ENCODE measurements at regions not wholly inside any gene's neighbourhood (a gene's known extent, or its start where the extent isn't known, plus 50 kb on each side); places are given as distances from the start of the nearest gene placed in this dataset.
A peak's percentile ranks its signal among the peaks of the same experiment; 100 is the strongest.
"Not testable (repeated sequence)": the region's sequence is repeated elsewhere in the genome, so short reads cannot be mapped to it uniquely, and the experiment has no call there.

DNA sequence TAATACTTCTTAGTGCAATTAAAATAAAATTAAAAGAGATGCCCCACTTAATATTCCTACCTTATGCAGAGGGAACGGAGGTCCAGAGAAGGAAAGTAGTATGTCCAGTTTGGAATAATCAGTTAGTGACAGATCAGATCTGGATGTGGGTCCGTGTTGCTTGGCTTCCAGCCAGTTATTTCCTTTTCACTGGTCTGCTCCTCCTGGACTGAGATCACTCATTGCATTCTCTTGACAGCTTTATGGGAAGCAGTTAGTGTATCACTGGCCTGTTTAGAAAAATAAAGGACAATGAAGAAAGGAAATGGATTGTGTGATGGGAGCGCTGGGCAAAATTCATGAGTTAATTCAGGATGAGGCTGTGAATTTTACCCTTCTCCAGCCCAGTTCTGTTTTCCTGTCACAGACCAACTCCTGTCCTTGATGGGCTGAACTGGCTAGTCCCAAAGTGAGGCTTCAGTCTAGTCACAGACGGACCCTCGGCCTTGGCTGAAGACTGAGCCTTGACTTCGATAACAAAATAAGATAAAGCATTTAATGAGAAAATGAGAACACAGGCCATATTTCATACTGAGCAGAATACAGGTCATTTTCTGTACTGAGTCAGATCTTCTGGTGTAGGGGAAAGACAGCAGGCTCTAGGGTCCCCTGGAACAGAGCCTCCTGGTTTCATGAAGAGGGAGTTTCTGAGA is 85.2 kb upstream of the TRABD2B start:
- DNase-seq: no peak

DNA sequence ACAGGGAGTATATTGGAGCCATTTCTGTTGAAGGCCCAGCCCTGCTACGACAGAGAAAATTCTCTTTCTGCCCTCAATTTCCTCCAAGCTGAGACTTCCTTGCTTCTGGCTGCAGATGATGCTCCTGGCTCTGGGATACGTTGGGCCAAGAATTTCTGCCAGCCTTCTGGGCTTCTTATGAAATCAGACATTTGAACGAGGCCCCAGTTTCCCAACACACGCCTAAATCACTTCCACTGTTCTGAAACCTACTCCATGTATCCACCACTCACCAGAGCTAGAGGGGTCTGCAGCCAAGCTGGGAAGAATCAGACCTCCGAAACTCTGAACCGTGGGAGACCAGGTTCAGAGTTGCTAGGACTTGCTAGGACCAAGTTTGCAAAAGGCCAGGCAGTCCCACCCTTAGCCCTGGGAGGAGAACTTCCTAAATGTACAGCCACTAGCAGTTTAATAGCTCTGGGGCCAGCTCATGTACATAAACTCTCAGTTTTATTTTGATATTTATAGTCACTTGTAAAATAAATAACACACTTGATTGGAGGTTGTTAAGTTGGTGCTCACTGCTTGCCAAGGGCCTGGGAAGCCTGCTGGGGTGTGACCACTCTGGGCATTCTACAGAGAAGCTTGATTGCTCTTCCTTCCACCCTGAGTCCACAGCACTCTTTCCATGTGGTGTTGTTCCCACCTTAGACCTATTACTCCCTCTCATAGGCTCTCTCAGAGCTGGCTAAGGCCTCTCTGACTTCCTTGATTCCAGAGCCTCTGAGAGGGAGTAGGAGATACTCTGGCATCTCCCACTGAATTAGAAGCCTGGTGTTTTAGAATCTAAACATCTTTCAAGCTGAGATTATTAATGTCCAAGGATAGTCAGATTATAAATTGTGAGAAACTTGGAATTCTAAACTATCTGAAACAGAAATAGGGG is 83.4 kb upstream of the TRABD2B start:
- no peak for DNase-seq

DNA sequence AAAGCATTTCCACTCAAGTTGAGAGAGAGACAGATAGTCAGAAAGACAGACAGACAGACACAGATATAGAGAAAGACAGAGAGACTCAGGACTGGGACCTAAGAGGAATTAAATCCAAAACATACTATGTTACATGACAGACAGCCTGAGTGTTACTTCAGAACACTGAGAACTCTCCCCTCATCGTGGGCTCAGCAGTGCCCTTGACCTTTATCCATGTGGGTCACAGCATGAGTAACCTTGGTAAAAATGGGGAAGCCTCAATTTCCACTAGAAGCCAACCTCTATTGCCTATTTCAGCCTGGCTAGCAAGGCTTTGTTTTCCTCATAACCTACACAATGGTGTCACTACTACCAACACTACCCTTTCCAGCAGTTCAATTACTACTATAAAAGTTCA is 81.9 kb upstream of the TRABD2B start:
- no peak for DNase-seq

DNA sequence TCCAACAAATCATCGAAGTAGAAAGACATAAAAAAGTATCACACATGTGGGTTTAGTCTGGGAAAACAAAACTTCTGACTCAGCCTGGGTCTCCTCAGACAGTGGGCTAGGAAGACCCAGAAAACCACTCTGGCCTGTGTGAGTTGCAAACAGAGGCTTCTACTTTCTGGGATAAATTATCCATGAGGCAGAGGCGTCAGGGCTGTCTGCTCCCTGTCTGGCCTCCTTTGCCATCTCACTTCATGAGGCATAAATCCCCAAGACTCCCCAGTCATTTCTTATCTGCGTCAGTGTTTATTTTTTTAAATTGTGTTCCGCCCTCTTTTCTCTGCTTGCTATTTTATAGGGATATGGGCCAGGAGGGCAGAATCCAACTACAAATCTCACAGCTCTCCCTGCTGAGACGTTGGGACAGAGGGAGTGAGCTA is 80.6 kb upstream of the TRABD2B start:
- DNase-seq: no peak

DNA sequence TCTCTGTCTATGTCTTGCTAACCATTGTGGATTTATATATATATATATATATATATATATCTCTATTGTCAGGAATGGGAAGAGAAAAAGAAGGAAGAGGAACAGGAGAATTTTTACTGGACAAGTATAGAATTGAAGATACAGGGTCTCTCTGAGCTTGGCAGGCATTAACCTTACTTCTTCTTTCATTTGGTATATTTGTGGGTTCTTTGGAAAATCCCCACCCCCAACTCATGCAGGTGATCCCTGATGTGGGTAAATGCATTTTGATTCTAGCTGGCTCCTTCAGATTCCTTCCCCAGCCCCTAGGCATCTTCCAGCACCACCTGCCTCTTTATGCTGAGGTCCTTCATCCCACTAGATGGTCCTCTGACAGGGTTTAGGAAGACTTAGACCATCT is 78.8 kb upstream of the TRABD2B start:
- no peak for DNase-seq

DNA sequence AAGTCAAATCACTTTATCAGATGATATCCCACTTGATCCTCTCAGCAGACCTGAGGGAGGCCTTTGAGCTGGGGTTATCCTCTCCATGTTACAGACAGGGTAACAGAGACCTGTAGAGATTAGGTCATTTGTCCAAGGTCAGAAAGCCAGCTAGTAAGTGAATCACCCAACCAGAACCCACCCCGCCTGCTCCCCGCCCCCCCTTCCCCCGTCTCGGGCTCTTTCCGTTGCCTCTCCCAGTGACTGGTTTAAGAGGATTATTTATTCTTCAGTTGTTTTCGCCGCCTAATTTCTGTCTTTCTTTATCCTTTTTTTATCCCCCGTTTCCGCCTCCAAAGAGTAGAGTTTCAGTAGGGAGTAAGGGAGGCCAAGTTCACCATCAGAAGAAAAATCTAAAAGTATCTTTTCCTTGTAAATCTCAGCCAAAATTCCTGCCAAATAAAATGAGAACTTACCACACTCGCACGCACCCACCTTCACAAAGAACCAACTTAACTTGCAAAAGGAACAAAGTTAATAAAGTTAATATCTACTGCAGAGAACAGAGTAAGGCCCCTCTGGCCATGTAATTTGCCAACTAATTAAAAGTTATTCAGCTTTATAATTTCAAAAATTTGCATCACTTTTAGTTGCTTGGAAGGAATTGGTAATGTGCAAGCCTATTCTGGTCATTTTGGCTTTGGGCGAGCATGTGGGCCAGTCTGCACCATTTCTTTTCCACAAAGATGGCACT is 76.8 kb upstream of the TRABD2B start:
- DNase-seq: no peak

DNA sequence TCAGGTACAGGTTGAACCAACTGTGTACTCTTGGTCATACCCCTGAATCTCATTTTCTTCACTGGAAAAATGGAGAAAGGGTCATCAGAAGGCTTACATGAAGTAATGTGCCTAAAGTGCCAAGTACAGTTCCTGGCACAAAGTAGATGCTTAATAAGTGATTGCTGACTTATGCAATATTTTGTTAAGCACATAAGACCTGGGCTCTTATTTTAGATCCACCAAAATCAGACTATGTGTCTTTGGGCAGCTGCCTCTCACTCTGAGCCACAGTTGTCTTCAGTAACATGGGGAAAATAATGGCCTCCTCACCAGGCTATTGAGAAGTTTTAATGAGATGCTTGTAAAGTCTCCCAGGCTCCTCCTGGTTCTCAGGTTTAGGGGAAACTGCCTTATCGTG is 74.3 kb upstream of the TRABD2B start:
- no peak for DNase-seq

DNA sequence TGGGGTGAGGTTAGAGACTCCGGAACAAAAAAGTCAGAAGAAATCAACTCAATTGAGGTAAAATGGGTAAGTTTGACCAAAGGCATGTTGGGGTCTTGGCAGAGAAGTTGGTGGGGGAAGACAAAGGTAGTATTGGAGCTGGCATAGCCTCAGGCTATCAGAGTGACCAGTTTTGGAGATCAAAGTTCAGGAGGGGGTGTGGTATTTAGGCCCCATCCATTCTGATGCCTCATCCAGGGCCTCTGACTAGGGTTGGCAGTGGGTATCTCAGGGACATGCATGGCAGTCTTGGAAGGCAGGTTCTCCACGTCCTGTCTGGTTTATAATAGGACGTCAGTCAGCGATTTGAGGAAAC is 73.2 kb upstream of the TRABD2B start:
- DNase-seq: no peak

DNA sequence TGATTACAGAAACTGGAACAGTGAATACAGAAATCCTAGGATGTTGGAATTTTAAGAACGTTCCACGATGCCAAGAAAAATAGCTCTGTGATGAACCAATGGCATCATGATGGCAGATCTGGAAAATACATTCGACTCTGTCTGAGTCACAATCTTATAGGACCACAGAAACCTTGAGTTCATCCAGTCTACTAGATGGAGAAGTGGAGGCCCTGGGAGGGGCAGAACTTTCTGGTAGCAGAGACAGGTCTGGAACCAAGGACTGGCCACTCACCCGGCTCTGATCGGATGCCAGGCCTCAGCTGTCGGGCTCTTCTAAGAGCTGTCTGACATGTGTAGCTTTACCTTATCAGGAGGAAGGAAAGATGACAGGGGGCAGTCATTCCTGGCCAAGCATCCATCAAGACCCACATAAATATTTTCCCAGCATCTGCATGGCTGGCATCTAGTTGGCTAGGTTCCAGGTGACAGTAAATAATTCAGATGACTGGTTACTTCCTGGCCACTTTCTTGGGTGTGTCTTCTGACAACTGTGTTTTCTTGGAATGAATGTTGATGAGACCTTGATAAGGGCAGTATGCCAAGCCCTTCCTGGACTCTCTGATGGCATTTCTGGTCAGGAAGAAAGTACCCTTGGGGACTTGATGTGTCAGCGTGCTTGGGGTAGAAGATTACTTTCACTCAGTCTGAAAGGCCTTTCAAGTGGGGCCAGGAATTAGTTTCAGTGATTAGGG is 72.6 kb upstream of the TRABD2B start:
- DNase-seq: no peak

DNA sequence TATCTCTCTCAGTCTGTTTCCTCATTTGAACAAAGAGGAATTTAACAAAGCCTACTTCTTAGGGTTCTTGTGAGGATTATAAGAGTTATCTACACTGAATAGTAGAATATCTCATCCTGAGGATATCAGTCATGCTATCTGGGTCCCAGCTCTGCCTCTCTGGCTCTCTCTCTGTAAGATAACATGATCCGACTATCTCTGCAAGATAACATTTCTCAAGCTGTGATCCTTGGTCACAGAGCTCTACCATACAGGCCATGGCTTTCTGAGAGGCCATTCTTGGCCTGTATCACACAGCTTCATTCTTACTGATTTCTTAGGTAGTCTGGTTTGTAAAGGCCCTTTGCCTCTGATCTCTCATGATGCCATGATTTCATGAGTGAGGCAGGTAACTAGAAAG is 71.0 kb upstream of the TRABD2B start:
- DNase-seq: no peak

DNA sequence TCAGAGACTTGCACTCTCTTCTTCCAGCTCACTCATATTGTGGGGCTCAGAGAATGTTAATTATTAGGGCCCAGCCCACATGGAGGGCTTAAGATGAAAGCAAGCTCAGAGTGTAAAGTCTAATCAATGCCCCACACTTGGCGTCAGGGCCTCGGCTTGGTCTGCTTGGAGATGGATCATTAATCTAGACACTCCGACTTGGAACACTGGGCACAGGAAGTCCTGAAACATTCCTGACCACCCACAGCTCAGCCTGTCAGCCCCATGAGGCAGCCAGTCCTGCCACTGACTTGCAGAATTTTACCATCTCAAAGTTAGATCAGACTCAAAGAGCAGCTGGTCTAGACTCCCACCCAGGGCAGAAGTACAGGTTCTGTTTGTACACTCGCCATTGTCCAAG is 69.8 kb upstream of the TRABD2B start:
- no peak for DNase-seq

DNA sequence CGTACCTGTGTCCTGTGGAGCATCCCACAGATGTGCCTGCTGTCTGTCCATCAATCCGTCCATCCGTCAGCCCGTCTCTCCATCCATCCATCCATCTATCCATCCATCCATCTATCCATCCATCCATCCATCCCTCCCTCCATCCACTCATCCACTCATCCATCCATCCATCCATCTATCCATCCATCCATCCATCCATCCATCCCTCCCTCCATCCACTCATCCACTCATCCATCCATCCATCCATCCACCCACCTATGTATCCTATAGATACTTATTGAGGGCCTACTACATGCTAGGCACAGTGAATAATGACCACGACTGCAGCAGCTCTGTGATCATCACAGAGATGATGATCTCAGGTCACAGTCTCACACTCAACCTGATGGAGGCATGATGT is 67.5 kb upstream of the TRABD2B start:
- DNase-seq: not testable (repeated sequence)

DNA sequence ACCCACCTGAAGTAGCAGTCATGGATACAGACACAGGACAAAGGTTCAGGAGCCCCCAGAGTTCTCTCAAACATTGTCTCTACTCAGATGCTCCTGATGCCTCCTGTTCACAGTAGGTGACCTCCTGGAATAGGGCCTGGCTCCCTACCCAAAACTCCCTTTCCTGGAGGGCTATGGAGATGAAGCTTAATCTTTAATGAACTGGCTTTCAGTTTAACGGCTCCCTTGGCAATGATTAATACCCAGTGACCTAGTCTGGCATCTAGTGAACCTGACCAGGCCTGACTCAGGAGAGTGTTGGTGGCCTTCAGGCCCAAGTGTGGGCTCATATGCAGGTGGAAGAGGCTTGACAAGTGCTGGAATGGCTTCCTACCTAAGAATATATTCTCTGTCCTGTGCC is 65.2 kb upstream of the TRABD2B start:
- DNase-seq: no peak

DNA sequence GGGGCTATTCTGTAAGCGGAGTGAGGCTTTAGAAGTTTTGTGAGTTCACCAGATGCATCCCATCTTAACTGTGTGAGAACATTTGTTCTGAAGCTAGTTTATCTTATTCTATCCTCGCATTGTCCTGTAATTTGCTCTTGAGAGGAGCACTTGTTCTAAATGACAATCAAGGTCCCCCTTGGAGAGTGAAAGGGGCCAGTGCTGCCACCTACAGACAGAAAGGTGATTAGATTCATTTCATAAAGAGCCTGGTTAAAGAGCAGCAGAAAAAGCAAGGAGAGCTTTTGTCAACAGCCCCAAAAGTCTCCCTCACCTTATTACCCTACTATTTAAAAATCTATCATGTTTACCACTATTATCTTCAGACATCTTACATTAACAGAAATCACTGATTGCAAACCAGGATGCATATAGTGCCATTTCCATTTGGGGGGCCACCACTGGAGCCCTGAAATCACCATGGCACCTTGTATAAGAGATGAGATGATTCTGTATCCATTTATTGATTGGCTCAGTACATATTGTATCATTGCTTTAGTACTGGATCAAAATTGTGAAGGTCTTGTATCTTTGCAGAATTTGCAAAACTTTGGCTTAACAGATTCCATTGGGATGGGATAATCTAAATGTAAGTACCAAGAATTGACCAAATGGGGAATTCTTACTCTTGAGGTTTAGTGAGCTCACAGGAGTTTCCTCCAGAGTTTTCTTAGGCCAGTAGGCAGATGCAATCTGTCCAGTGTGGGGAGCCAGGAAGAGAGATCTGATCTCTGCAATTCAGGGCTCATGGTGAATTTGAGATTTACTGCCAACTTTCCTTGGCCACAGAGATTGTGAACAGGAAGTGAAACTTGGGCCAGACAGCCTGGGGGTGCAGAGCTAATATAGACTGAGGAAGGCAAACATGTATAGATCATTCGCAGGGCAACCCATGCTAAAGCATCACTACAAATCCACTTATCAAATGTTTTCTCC is 64.3 kb upstream of the TRABD2B start:
- peak; percentile 49 for DNase-seq

DNA sequence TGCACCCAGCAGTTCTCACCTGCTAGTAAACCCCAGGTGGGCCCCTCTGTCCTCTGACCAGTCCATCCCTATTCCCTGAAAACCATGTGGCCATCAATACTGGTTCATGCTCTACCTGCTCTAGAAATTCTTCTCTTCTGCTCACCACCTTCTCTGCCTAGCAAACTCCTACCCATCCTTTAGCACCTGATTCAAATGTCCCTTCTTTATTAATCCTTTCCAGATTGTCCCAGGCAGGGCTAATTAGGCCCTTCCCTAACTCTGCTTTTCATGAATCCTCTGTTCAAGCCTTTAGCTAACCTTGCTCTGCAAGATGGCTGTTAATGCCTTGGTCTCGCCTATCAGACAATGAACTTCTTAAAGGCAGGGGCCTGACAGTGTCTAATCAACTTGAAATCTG is 62.1 kb upstream of the TRABD2B start:
- DNase-seq: no peak

DNA sequence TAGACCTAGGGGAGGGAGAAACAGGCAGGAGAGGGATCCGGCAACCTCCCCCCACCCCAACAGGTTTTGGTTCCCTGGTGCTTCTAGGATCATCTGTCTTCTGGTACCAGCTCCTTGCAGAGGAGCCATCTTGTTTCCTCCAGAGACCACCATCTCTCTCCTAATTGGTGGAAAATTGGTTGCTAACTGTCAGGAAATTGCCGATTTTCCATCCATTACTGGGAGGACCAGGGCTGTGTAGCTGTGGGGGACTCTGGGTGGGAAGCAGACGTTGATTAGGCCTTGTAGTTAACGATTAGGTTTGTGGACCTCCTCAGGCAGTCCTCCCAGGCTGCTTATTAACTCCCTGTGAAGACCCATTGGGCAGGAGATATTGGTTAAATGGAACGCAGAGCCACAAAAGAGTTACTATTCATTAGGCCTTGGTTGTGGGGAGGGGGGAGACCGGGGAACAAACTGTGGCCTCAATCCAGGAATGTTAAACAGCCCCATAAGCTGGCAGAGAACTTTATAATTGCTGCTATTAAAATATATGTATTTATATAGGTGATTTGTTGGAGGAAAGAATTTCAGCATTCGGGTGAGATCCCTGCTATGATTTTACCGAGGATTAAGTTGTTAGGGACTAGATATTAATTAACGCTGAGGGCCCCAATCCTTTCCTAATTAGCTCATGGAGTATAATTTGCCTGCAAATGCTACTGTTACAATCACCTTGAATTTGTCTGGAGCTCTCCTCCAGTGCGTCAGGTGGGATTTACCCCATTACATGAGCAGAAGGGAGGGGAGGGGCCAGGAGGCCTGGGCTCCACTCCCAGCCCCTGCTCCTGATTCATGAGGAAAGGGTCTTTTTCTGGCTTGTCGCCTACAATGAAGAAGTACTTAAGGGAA is 61.2 kb upstream of the TRABD2B start:
- DNase-seq: no peak

DNA sequence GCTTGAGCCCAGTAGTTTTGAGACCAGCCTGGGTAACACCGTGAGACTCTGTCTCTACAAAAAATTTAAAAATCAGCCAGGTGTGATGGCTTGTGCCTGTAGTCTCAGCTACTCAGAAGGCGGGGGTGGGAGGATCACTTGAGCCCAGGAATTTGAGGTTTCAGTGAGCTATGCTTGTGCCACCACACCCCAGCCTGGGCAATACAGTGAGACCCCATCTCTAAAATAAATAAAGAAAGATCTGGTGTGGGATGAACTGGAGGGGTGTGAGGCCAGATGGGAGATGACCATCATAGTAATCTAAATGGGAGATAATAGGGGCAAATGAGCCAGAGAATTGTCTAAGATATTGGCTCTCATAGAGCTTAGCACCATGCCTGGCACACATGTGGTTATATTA is 60.1 kb upstream of the TRABD2B start:
- no peak for DNase-seq

DNA sequence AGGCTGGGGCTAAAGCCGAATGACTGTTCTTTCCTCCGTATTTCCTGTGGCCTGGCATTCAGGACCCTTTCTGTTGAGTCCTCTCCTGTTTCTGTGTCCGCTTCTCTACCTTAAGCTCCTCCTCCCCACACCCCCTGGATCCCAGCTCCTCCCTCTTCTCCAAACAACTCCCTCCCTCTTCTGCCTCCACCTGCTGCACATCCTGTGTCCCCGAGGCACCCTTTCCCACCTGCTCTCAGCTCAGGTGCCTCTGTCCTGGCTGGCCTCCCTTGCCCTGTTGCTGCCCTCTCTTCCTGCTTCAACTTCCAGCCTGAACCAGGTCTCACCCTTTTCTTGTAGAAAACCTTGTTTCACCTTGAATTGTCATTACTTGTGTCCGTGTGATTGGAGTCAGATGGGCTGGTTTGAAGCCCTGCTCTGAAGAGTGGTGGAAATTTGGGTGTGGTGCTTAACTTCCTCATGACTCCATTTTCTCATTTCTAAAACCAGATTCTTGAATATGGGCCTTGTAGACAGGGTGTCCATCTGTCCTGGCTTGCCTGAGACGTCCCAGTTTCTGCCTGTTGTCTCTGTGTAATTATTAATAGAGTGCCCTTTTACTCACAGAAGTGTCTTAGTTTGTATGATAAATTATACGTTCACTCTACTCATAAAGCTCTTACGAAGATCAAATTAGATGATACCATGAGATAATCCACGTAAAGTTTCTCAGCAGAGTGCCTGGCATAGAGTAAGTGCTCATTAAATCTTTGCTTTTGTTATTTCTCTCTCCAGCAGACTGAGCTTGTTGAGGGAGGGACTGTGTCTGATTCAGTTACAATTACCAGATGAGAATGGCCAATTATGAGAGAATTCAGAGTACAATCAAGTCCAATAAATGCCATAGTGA is 58.9 kb upstream of the TRABD2B start:
- DNase-seq: no peak

DNA sequence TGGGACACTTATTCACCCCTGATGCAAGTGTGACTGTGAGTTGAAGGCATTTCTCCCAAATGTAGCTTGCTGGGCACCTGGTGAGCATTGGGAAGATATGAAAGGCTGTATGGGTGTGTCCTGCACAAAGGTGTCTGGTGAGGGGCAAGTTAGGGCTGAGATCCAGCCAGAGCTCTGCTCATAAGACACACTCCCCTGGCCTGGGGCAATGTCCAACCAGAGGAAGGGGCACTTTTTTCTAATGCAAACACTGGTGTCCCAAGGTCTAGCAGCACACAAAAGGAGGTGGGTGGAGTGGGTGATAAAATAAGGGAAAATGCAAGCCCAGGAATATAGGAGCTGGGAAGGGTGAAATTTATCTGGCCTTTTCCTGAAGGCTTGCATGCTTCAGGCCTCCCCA is 57.0 kb upstream of the TRABD2B start:
- no peak for DNase-seq

DNA sequence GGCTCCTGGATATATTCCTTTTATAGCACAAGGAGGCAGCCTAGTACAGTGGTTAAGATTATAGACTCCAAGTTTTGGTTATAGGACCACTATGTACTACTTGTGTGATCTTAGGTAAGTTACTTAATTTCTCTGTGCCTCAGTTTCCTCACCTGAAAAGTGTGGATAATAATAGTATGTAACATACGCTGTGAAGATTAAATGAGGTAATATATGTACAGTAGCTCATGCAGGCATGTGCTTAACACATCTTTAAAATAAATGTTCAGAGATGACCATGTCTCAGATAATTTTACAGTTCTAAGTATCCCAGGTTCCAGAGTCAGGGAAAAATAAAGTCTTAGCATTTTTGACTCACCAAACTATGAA is 55.7 kb upstream of the TRABD2B start:
- no peak for DNase-seq
